T-helper 17 cell (primary cell): ENCODE measurements at regions not wholly inside any gene's neighbourhood (a gene's known extent, or its start where the extent isn't known, plus 50 kb on each side); places are given as distances from the start of the nearest gene placed in this dataset.

Source experiments
- ATAC-seq: fragments of 150-1000 bp; cut with Tn5 transposase; 2 replicates; pipeline ENCODE4 v1.10.0; 2021; ENCODE audit warnings: mild to moderate bottlenecking, moderate library complexity
- DNase-seq, 3 donors: peaks; one replicate each; pipeline versions ENCODE4 v3.0.0 to v3.0.0-alpha.2; 2020 to 2021
- H3K9me3 ChIP-seq: one replicate; pipeline ENCODE4 v1.7.0; 2013; ENCODE audit warnings: low read length, mild to moderate bottlenecking; ENCODE audit not compliant: control insufficient read depth, poor library complexity, severe bottlenecking
- H3K27ac Mint-ChIP-seq: one replicate; pipeline ENCODE4 v1.8.0; 2022; ENCODE audit warnings: mild to moderate bottlenecking, moderate library complexity, mixed read lengths
- H3K27me3 Mint-ChIP-seq: one replicate; pipeline ENCODE4 v1.8.0; 2022; ENCODE audit warnings: mixed read lengths
- H3K36me3 Mint-ChIP-seq: one replicate; pipeline ENCODE4 v1.8.0; 2022; ENCODE audit warnings: low read depth, mixed read lengths
- H3K4me1 Mint-ChIP-seq: one replicate; pipeline ENCODE4 v1.8.0; 2022; ENCODE audit warnings: mild to moderate bottlenecking, mixed read lengths
- H3K4me3 Mint-ChIP-seq: one replicate; pipeline ENCODE4 v1.8.0; 2022; ENCODE audit warnings: mild to moderate bottlenecking, moderate library complexity, mixed read lengths

GRCh38 chr2:120884472-120885290, 149.0 kb downstream of the GLI2 start:
- no peak for DNase-seq
- Mint-ChIP-seq H3K4me1 (no peaks in the 10 kb centered on the region), H3K27ac (no peak overlapping the region), H3K36me3 (no peaks in the 10 kb centered on the region), H3K4me3 (no peak overlapping the region), H3K27me3 (peaks cover 32% of the 10 kb centered on the region)
- ATAC-seq = no peak
- H3K9me3 ChIP-seq = no peaks in the 10 kb centered on the region

DNA sequence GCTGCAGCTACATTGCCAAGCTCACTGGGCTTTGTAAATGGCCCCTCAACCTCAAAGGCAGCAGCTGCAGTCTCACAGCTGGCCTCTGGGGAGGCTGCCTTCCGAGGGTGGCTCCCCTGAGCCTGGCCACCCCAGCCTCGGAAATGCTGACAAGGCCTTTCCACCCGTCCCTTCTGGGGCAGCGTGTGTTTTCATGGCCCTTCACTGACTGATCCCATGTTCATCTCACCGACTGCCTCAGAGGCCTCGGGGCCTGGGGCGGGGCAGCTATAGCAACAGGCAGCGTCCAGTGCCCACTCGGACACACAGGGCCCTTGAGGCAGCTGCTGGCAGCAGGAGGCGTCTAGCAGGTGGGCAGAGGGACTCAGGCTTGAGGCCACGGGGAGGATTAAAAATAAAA, 149.7 kb downstream of the GLI2 start:
- Mint-ChIP-seq H3K36me3 (no peaks in the 10 kb centered on the region), H3K4me1 (no peaks in the 10 kb centered on the region), H3K4me3 (no peak overlapping the region), H3K27me3 (peaks cover 26% of the 10 kb centered on the region), H3K27ac (no peak overlapping the region)
- no peaks in the 10 kb centered on the region for H3K9me3 ChIP-seq
- ATAC-seq (no peak), DNase-seq (no peak)

GRCh38 chr2:120885749-120886148, 150.1 kb downstream of the GLI2 start:
- Mint-ChIP-seq H3K27me3 (peaks cover 22% of the 10 kb centered on the region), H3K36me3 (no peaks in the 10 kb centered on the region), H3K27ac (no peak overlapping the region), H3K4me3 (no peak overlapping the region), H3K4me1 (no peaks in the 10 kb centered on the region)
- DNase-seq (no peak), ATAC-seq (no peak)
- H3K9me3 ChIP-seq = no peaks in the 10 kb centered on the region

GRCh38 chr2:120886534-120887319, 151.1 kb downstream of the GLI2 start:
- peaks cover 20% of the 10 kb centered on the region for H3K27me3 Mint-ChIP-seq
- DNase-seq (no peak), ATAC-seq (no peak)
- no peak overlapping the region for H3K4me3 Mint-ChIP-seq
- no peaks in the 10 kb centered on the region for H3K36me3 Mint-ChIP-seq
- no peaks in the 10 kb centered on the region for H3K9me3 ChIP-seq
- no peak overlapping the region for H3K27ac Mint-ChIP-seq
- no peaks in the 10 kb centered on the region for H3K4me1 Mint-ChIP-seq

- no peak for DNase-seq
- ATAC-seq = no peak
- Mint-ChIP-seq H3K27ac (no peak overlapping the region), H3K27me3 (peaks cover 20% of the 10 kb centered on the region), H3K36me3 (no peaks in the 10 kb centered on the region), H3K4me1 (no peaks in the 10 kb centered on the region), H3K4me3 (no peak overlapping the region)
- H3K9me3 ChIP-seq = no peaks in the 10 kb centered on the region
Measured at GRCh38 chr2:120887320-120887697, 151.6 kb downstream of the GLI2 start.

DNA sequence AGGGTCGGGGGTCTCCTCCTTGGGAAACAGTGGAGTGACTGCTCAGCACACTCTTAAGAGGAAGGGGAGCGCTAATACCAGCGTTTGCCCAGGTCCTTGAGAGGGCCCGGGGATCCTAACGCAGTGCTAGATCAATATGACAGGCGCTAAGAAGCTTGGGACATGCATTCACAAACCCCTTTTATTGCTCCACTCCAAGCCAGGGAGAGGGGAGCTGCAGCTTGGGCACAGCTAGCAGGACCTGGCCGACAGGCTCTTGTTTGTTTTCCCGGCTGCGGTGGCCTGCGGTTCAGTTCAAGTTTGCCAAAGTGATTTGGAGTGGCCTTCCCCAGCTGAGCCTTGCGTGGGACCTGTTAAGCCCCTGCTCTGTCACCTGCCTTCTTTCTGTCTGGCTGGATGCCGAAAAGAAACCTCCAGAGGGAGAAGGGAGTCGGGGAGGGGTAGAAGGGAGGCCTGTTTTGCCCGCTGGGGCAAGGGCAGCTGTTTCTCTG, 152.1 kb downstream of the GLI2 start:
- Mint-ChIP-seq H3K4me3 (no peak overlapping the region), H3K27me3 (peaks cover 20% of the 10 kb centered on the region), H3K27ac (no peak overlapping the region), H3K36me3 (no peaks in the 10 kb centered on the region), H3K4me1 (no peaks in the 10 kb centered on the region)
- no peak for ATAC-seq
- H3K9me3 ChIP-seq = no peaks in the 10 kb centered on the region
- DNase-seq = no peak

DNA sequence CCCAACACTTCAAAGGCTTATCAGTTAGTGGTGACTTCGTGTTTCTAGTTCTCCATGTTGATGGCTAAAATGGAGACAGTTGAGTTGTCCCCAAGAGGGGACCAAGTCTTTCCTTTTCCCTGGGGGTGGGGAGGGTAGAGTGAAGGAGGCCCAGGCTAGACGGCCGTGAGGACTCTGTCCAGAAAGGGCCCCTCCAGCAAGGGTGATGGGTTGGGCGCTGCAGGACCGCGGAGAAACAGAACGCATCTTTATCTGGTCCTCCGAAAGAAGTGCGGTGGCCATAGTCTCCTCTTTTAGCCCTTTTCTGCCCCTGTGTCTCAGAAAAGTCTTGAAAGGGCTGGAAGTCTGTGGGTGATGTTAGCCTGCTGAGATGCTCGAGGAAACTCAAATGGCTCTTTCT, 153.2 kb downstream of the GLI2 start:
- no peaks in the 10 kb centered on the region for H3K36me3 Mint-ChIP-seq
- no peak overlapping the region for H3K4me3 Mint-ChIP-seq
- DNase-seq (no peak), ATAC-seq (no peak)
- peaks cover 18% of the 10 kb centered on the region for H3K27me3 Mint-ChIP-seq
- H3K27ac Mint-ChIP-seq = no peak overlapping the region
- no peaks in the 10 kb centered on the region for H3K9me3 ChIP-seq
- no peaks in the 10 kb centered on the region for H3K4me1 Mint-ChIP-seq

GRCh38 chr2:120889936-120890335, 154.3 kb downstream of the GLI2 start:
- no peak for DNase-seq
- no peak overlapping the region for H3K4me3 Mint-ChIP-seq
- H3K27ac Mint-ChIP-seq = no peak overlapping the region
- H3K27me3 Mint-ChIP-seq = peaks cover 12% of the 10 kb centered on the region
- no peaks in the 10 kb centered on the region for H3K4me1 Mint-ChIP-seq
- no peak for ATAC-seq
- no peaks in the 10 kb centered on the region for H3K9me3 ChIP-seq
- H3K36me3 Mint-ChIP-seq = no peaks in the 10 kb centered on the region

DNA sequence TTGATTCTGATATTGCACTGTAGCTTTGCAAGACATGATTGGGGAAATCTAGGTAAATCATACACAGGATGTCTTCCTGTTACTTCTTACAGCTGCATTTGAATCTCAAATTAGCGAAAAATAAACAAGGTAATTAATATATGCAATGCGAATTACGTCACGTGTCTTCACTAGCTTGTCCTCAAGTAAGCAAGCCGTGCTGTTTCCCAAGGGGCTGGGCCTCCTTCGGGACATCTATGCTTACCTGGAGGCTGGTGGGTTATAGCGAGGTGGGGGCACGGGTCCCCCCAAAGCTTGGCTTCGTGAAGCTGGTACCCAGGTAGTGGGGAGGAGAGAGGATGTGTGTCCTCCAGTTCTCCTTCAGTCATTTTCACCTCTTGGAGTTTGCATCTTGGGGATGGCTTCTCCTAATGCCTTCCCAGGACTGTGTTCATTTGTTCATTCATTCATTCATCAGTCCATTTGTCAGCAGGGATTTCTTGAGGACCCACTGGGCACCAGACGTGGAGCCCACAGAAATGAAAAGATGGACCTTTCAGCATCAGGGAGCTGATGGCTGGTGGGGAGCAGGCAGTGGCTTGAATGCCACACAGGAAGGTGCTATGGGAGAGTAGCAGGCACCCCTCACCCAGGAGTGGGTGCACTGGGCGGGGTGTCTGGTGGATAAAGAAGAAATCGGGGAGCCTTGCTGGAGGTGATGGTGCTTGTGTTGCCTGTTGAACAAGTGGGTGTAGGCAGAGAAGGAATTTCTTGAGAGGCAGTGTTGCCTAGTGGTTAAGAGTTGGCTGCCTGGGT, 155.1 kb downstream of the GLI2 start:
- Mint-ChIP-seq H3K4me3 (no peak overlapping the region), H3K27me3 (peaks cover 4% of the 10 kb centered on the region), H3K36me3 (no peaks in the 10 kb centered on the region), H3K27ac (no peak overlapping the region), H3K4me1 (no peaks in the 10 kb centered on the region)
- no peak for ATAC-seq
- H3K9me3 ChIP-seq = no peaks in the 10 kb centered on the region
- DNase-seq = no peak

- Mint-ChIP-seq H3K27ac (no peak overlapping the region), H3K4me3 (no peak overlapping the region), H3K36me3 (no peaks in the 10 kb centered on the region), H3K27me3 (no peaks in the 10 kb centered on the region), H3K4me1 (no peaks in the 10 kb centered on the region)
- ATAC-seq (no peak), DNase-seq (no peak)
- H3K9me3 ChIP-seq = no peaks in the 10 kb centered on the region
Measured at GRCh38 chr2:120892271-120892966, 156.8 kb downstream of the GLI2 start.

- Mint-ChIP-seq H3K27me3 (no peaks in the 10 kb centered on the region), H3K4me1 (no peaks in the 10 kb centered on the region), H3K36me3 (no peaks in the 10 kb centered on the region), H3K27ac (no peak overlapping the region), H3K4me3 (no peak overlapping the region)
- H3K9me3 ChIP-seq = no peaks in the 10 kb centered on the region
- ATAC-seq (no peak), DNase-seq (no peak)
Measured at GRCh38 chr2:120892967-120893667, 157.4 kb downstream of the GLI2 start.

- H3K9me3 ChIP-seq = no peaks in the 10 kb centered on the region
- no peaks in the 10 kb centered on the region for H3K36me3 Mint-ChIP-seq
- ATAC-seq (no peak), DNase-seq (no peak)
- no peaks in the 10 kb centered on the region for H3K4me1 Mint-ChIP-seq
- no peak overlapping the region for H3K27ac Mint-ChIP-seq
- no peak overlapping the region for H3K4me3 Mint-ChIP-seq
- no peaks in the 10 kb centered on the region for H3K27me3 Mint-ChIP-seq
Measured at GRCh38 chr2:120893811-120894584, 158.3 kb downstream of the GLI2 start.
